Vagina (tissue), 2 donors: ENCODE measurements at regions not wholly inside any gene's neighbourhood (a gene's known extent, or its start where the extent isn't known, plus 50 kb on each side); places are given as distances from the start of the nearest gene placed in this dataset.

Experiments used
- POLR2A ChIP-seq, 2 donors: fragments of 450-650 bp; IDR thresholded peaks; one replicate each; pipeline ENCODE4 v1.6.1; 2017; ENCODE audit warnings: antibody characterized with exemption in 2 of 2, mild to moderate bottlenecking in 2 of 2, moderate library complexity in 2 of 2
- POLR2AphosphoS5 ChIP-seq, 2 donors: sonication (generic); formaldehyde crosslinking; IDR thresholded peaks; one replicate each; pipeline ENCODE4 v1.9.0; 2017; ENCODE audit warnings: antibody characterized with exemption in 2 of 2, mild to moderate bottlenecking in 2 of 2, low read depth in 1 of 2; ENCODE audit not compliant: insufficient read depth in 1 of 2
- TF ChIP-seq, protein P1 (sequence below), 3 experiments: fragments of 450-650 bp in 2 of 3; fragments of 200-600 bp in 1 of 3; sonication (generic) in 1 of 3; IDR thresholded peaks; one replicate each; pipeline ENCODE4 v1.5.1; 2017 to 2019; ENCODE audit warnings: antibody characterized with exemption in 3 of 3, mild to moderate bottlenecking in 2 of 3, moderate library complexity in 2 of 3

DNA sequence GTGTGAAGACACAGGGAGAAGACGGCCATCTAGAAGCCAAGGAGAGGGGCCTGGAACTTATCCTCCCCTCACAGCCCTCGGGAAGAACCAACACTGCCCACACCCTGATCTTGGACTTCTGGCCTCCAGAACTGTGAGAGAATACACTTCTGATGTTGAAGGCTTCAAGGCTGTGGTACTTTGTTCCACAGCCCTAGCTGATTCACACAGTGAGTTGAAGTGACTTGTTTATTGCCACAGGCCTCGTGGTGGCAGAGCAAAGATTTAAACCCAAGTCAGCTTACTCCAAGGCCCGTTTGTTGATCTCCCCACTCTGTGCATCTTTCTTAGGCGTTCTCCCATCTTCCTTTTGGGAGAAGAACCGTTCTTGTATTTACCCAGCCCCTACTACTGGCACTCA, 72.8 kb downstream of the CYTL1 start:
- TF ChIP-seq, protein P1, sequence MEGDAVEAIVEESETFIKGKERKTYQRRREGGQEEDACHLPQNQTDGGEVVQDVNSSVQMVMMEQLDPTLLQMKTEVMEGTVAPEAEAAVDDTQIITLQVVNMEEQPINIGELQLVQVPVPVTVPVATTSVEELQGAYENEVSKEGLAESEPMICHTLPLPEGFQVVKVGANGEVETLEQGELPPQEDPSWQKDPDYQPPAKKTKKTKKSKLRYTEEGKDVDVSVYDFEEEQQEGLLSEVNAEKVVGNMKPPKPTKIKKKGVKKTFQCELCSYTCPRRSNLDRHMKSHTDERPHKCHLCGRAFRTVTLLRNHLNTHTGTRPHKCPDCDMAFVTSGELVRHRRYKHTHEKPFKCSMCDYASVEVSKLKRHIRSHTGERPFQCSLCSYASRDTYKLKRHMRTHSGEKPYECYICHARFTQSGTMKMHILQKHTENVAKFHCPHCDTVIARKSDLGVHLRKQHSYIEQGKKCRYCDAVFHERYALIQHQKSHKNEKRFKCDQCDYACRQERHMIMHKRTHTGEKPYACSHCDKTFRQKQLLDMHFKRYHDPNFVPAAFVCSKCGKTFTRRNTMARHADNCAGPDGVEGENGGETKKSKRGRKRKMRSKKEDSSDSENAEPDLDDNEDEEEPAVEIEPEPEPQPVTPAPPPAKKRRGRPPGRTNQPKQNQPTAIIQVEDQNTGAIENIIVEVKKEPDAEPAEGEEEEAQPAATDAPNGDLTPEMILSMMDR (IDR thresholded peaks at IDR 0.05) = no peak
- TF ChIP-seq POLR2A (IDR thresholded peaks at IDR 0.05) = no peak
- TF ChIP-seq POLR2AphosphoS5 (IDR thresholded peaks at IDR 0.05; ENCODE audit: insufficient read depth in 1 of 2, low read depth in 1 of 2) = no peak
